SK-N-SH (cell line): ENCODE measurements at regions not wholly inside any gene's neighbourhood (a gene's known extent, or its start where the extent isn't known, plus 50 kb on each side); places are given as distances from the start of the nearest gene placed in this dataset.

Experiments
- CTCF ChIA-PET: fragments of 300-600, 350-600 bp; formaldehyde crosslinking; extraction: SDS; loops from one replicate; lab custom pipeline; 2021; lab: Yijun Ruan, JAX
- POLR2A ChIA-PET: fragments of 350-600 bp; sonication (Branson Sonifier 250); formaldehyde crosslinking; extraction: SDS; loops from one replicate; lab custom pipeline; 2020; ENCODE audit warnings: antibody characterized with exemption, inconsistent platforms; lab: Yijun Ruan, JAX
- DNase-seq: peaks from one replicate; pipeline ENCODE4 v3.0.0; 2012
- H2AFZ ChIP-seq: fragments of 200-600 bp; sonication (generic); 2 replicates; pipeline ENCODE4 v1.8.1; 2016; ENCODE audit warnings: antibody characterized with exemption, mild to moderate bottlenecking, low read depth
- H3F3A ChIP-seq: fragments of 200-600 bp; sonication (generic); replicated peaks from 2 replicates; pipeline ENCODE3; 2016; ENCODE audit warnings: antibody characterized with exemption, mild to moderate bottlenecking; ENCODE audit not compliant: insufficient read depth
- H3K27ac ChIP-seq, 2 experiments: fragments of 200-500 bp in 1 of 2; fragments of 200-600 bp in 1 of 2; sonication (Bioruptor generic) in 1 of 2; sonication (generic), shearing (Covaris generic) in 1 of 2; 2 replicates each; pipeline versions ENCODE4 v1.5.1 to v1.6.1; 2014 to 2016; ENCODE audit warnings: low read depth in 2 of 2, inconsistent platforms in 1 of 2, low read length in 1 of 2, mild to moderate bottlenecking in 1 of 2, mixed read lengths in 1 of 2
- H3K27me3 ChIP-seq: fragments of 200-600 bp; sonication (generic), shearing (Covaris generic); 2 replicates; pipeline ENCODE4 v1.6.1; 2016; ENCODE audit warnings: mixed run types; ENCODE audit not compliant: insufficient read depth
- H3K36me3 ChIP-seq, 2 experiments: fragments of 200-500 bp in 1 of 2; fragments of 200-600 bp in 1 of 2; sonication (Bioruptor generic) in 1 of 2; sonication (generic) in 1 of 2; replicated peaks in 1 of 2; 2 replicates each; pipeline versions ENCODE3 to v1.5.1; 2014 to 2016; ENCODE audit warnings: low read length in 1 of 2, mild to moderate bottlenecking in 1 of 2; ENCODE audit not compliant: insufficient read depth in 2 of 2, control insufficient read depth in 1 of 2
- H3K4me1 ChIP-seq, 2 experiments: fragments of 200-500 bp in 1 of 2; fragments of 200-600 bp in 1 of 2; sonication (Bioruptor generic) in 1 of 2; sonication (generic), shearing (Covaris generic) in 1 of 2; 2 replicates each; pipeline versions ENCODE4 v1.5.1 to v1.6.1; 2014 to 2016; ENCODE audit warnings: low read depth in 1 of 2, low read length in 1 of 2, mixed run types in 1 of 2; ENCODE audit not compliant: insufficient read depth in 2 of 2, control insufficient read depth in 1 of 2
- H3K4me2 ChIP-seq: fragments of 200-600 bp; sonication (generic), shearing (Covaris generic); 2 replicates; pipeline ENCODE4 v1.6.1; 2017; ENCODE audit warnings: mixed run types
- H3K4me3 ChIP-seq, 2 experiments: fragments of 200-500 bp in 1 of 2; fragments of 200-600 bp in 1 of 2; sonication (Bioruptor generic) in 1 of 2; sonication (generic), shearing (Covaris generic) in 1 of 2; 2 replicates each; pipeline versions ENCODE4 v1.5.1 to v1.8.1; 2014 to 2016; ENCODE audit warnings: low read depth in 2 of 2, inconsistent platforms in 1 of 2, low read length in 1 of 2, mild to moderate bottlenecking in 1 of 2, mixed read lengths in 1 of 2, moderate library complexity in 1 of 2
- H3K79me2 ChIP-seq: fragments of 200-600 bp; sonication (generic); 2 replicates; pipeline ENCODE4 v1.8.1; 2017; ENCODE audit warnings: mild to moderate bottlenecking; ENCODE audit not compliant: insufficient read depth
- H3K9ac ChIP-seq: fragments of 200-600 bp; sonication (generic); 2 replicates; pipeline ENCODE4 v1.6.1; 2017; ENCODE audit warnings: mixed run types
- H3K9me2 ChIP-seq: fragments of 200-600 bp; sonication (generic); 2 replicates; pipeline ENCODE4 v1.6.1; 2017; ENCODE audit warnings: mixed run types
- H3K9me3 ChIP-seq: fragments of 200-600 bp; sonication (generic); 2 replicates; pipeline ENCODE4 v1.6.1; 2017; ENCODE audit warnings: mixed run types, mild to moderate bottlenecking, moderate library complexity
- H4K20me1 ChIP-seq: fragments of 200-600 bp; sonication (generic); 2 replicates; pipeline ENCODE4 v1.6.1; 2017; ENCODE audit warnings: mild to moderate bottlenecking, mixed run types; ENCODE audit not compliant: insufficient read depth
- EP300 ChIP-seq, 2 experiments: IDR thresholded peaks; 2 replicates each; pipeline versions ENCODE4 v1.4.0 to v1.6.1; 2012; ENCODE audit warnings: borderline replicate concordance in 1 of 2, low read depth in 1 of 2, low read length in 1 of 2
- GABPA ChIP-seq: IDR thresholded peaks from 2 replicates; pipeline ENCODE4 v1.4.0; 2012; ENCODE audit warnings: low read depth, mild to moderate bottlenecking
- GATA2 ChIP-seq: sonication (generic); formaldehyde crosslinking; IDR thresholded peaks from 2 replicates; pipeline ENCODE4 v1.5.0; 2020; ENCODE audit warnings: mild to moderate bottlenecking, missing genetic modification reagents
- JUND ChIP-seq: IDR thresholded peaks from 2 replicates; pipeline ENCODE4 v1.4.0; 2012
- RFX5 ChIP-seq: IDR thresholded peaks from 2 replicates; pipeline ENCODE4 v1.6.1; 2012; ENCODE audit warnings: mild to moderate bottlenecking, improper control_type of control experiment, low read length
- TCF12 ChIP-seq: IDR thresholded peaks from 2 replicates; pipeline ENCODE4 v1.4.0; 2012
- WGBS: methylation state at CpG from one replicate; pipeline ENCODE4 v1.1.6; 2017; ENCODE audit warnings: low lambda C conversion rate; 5-methylcytosine and 5-hydroxymethylcytosine counted together
- TF ChIP-seq, protein P1 (sequence below): IDR thresholded peaks from 2 replicates; pipeline ENCODE4 v1.6.1; 2012; ENCODE audit warnings: mild to moderate bottlenecking, low read depth, low read length, moderate library complexity
- TF ChIP-seq, protein P2 (sequence below): IDR thresholded peaks from 2 replicates; pipeline ENCODE4 v1.4.0; 2012; ENCODE audit warnings: low read depth, borderline replicate concordance
- TF ChIP-seq, protein P3 (sequence below): IDR thresholded peaks from 2 replicates; pipeline ENCODE4 v1.4.0; 2012; ENCODE audit warnings: low read depth, borderline replicate concordance

DNA sequence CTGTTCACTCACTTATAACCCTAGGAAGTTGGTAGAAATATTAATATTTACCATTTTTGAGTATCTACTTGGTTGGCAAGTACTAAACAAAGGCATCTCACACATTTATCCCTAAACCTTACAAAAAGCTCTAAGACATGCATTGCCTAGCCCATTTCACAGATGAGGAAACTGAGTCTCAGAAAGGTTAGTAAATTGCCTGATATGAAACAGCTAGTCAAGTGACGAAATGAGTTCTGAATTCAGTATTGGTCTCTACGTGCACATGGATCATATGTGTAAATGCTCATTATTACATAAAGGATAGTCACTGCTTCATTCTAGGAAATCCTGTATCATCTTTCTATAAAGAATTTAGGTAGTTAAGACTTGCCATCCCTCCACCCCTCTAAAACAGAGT lies 105.1 kb downstream of the BARHL2 start:
- Histone ChIP-seq H3K9me2 (no peaks in the 10 kb centered on the region), H3K4me2 (no peak overlapping the region), H2AFZ (no peak overlapping the region), H3K79me2 (no peaks in the 10 kb centered on the region), H3F3A (no peaks in the 10 kb centered on the region), H3K9ac (no peak overlapping the region), H3K27me3 (no peaks in the 10 kb centered on the region), H3K27ac (no peak overlapping the region), H3K9me3 (no peaks in the 10 kb centered on the region), H3K4me1 (peaks cover 0 to 20% of the 10 kb centered on the region in 2 experiments; a peak in 1 of 4 replicates), H3K4me3 (no peak overlapping the region), H4K20me1 (no peaks in the 10 kb centered on the region), H3K36me3 (no peaks in the 10 kb centered on the region)
- TF ChIP-seq EP300 (IDR thresholded peaks at IDR 0.05; ENCODE audit: borderline replicate concordance in 1 of 2, low read depth in 1 of 2, low read length in 1 of 2), result no peak
- no peak for TF ChIP-seq TCF12
- no peak for TF ChIP-seq GABPA
- no peak for TF ChIP-seq GATA2 (CRISPR knock-in tag)
- TF ChIP-seq JUND, result no peak
- DNase-seq, result no peak
- ChIA-PET POLR2A (no interaction called here), CTCF (no interaction called here)
- WGBS, result 0% methylated on average over 2 of the region's 2 CpGs

DNA sequence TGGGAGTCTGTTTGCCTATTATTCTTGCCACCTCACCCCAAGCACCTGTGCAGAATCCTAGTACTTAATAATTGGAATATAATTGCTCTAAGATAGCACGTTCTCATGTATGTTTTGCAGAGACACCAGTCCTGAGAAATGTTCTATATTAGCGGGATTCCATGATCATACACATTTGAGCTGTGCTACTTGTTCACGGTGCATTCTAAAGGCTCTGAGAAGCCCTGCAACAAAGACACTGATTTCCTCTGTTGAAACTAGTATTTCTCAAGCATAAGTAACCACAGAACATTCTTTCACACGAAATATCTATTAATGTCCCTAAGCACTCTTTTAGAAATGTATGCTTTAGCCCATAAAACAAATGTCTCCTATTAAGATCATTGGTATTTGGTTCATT lies 109.4 kb downstream of the BARHL2 start:
- POLR2A ChIA-PET, result no interaction called here
- H3K36me3 ChIP-seq, result no peaks in the 10 kb centered on the region
- WGBS, result 6% methylated on average over 4 of the region's 4 CpGs
- H3K27ac ChIP-seq, result no peak overlapping the region
- H3K4me2 ChIP-seq, result no peak overlapping the region
- H3F3A ChIP-seq, result no peaks in the 10 kb centered on the region
- no peaks in the 10 kb centered on the region for H3K9me3 ChIP-seq
- H2AFZ ChIP-seq, result no peak overlapping the region
- H4K20me1 ChIP-seq, result no peaks in the 10 kb centered on the region
- no peaks in the 10 kb centered on the region for H3K27me3 ChIP-seq
- CTCF ChIA-PET, result no interaction called here
- no peak overlapping the region for H3K9ac ChIP-seq
- H3K79me2 ChIP-seq, result no peaks in the 10 kb centered on the region
- DNase-seq, result no peak
- TF ChIP-seq, protein P1, sequence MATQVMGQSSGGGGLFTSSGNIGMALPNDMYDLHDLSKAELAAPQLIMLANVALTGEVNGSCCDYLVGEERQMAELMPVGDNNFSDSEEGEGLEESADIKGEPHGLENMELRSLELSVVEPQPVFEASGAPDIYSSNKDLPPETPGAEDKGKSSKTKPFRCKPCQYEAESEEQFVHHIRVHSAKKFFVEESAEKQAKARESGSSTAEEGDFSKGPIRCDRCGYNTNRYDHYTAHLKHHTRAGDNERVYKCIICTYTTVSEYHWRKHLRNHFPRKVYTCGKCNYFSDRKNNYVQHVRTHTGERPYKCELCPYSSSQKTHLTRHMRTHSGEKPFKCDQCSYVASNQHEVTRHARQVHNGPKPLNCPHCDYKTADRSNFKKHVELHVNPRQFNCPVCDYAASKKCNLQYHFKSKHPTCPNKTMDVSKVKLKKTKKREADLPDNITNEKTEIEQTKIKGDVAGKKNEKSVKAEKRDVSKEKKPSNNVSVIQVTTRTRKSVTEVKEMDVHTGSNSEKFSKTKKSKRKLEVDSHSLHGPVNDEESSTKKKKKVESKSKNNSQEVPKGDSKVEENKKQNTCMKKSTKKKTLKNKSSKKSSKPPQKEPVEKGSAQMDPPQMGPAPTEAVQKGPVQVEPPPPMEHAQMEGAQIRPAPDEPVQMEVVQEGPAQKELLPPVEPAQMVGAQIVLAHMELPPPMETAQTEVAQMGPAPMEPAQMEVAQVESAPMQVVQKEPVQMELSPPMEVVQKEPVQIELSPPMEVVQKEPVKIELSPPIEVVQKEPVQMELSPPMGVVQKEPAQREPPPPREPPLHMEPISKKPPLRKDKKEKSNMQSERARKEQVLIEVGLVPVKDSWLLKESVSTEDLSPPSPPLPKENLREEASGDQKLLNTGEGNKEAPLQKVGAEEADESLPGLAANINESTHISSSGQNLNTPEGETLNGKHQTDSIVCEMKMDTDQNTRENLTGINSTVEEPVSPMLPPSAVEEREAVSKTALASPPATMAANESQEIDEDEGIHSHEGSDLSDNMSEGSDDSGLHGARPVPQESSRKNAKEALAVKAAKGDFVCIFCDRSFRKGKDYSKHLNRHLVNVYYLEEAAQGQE, result no peak
- TF ChIP-seq RFX5, result no peak
- TF ChIP-seq, protein P2, sequence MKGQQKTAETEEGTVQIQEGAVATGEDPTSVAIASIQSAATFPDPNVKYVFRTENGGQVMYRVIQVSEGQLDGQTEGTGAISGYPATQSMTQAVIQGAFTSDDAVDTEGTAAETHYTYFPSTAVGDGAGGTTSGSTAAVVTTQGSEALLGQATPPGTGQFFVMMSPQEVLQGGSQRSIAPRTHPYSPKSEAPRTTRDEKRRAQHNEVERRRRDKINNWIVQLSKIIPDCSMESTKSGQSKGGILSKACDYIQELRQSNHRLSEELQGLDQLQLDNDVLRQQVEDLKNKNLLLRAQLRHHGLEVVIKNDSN, result no peak
- TF ChIP-seq, protein P3, sequence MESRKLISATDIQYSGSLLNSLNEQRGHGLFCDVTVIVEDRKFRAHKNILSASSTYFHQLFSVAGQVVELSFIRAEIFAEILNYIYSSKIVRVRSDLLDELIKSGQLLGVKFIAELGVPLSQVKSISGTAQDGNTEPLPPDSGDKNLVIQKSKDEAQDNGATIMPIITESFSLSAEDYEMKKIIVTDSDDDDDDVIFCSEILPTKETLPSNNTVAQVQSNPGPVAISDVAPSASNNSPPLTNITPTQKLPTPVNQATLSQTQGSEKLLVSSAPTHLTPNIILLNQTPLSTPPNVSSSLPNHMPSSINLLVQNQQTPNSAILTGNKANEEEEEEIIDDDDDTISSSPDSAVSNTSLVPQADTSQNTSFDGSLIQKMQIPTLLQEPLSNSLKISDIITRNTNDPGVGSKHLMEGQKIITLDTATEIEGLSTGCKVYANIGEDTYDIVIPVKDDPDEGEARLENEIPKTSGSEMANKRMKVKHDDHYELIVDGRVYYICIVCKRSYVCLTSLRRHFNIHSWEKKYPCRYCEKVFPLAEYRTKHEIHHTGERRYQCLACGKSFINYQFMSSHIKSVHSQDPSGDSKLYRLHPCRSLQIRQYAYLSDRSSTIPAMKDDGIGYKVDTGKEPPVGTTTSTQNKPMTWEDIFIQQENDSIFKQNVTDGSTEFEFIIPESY, result no peak
- no peak for TF ChIP-seq EP300 (IDR thresholded peaks at IDR 0.05; ENCODE audit: borderline replicate concordance in 1 of 2, low read depth in 1 of 2, low read length in 1 of 2)
- TF ChIP-seq JUND, result no peak
- no peak overlapping the region for H3K4me3 ChIP-seq
- H3K4me1 ChIP-seq, result peaks cover 0 to 7% of the 10 kb centered on the region in 2 experiments; a peak in 1 of 4 replicates
- no peaks in the 10 kb centered on the region for H3K9me2 ChIP-seq
